Globus pallidus (tissue), 1 donor: ENCODE measurements at regions not wholly inside any gene's neighbourhood (a gene's known extent, or its start where the extent isn't known, plus 50 kb on each side); places are given as distances from the start of the nearest gene placed in this dataset.

Source experiments
- DNase-seq: peaks from one replicate; pipeline ENCODE4 v3.0.0-alpha.2; 2015; ENCODE audit warnings: low spot score

- DNase-seq = no peak
These were observed 246.8 kb upstream of the TOPAZ1 start for GRCh38 chr3:43994657-43995546.

GRCh38 chr3:43995547-43996378 is 245.9 kb upstream of the TOPAZ1 start:
- no peak for DNase-seq

DNA sequence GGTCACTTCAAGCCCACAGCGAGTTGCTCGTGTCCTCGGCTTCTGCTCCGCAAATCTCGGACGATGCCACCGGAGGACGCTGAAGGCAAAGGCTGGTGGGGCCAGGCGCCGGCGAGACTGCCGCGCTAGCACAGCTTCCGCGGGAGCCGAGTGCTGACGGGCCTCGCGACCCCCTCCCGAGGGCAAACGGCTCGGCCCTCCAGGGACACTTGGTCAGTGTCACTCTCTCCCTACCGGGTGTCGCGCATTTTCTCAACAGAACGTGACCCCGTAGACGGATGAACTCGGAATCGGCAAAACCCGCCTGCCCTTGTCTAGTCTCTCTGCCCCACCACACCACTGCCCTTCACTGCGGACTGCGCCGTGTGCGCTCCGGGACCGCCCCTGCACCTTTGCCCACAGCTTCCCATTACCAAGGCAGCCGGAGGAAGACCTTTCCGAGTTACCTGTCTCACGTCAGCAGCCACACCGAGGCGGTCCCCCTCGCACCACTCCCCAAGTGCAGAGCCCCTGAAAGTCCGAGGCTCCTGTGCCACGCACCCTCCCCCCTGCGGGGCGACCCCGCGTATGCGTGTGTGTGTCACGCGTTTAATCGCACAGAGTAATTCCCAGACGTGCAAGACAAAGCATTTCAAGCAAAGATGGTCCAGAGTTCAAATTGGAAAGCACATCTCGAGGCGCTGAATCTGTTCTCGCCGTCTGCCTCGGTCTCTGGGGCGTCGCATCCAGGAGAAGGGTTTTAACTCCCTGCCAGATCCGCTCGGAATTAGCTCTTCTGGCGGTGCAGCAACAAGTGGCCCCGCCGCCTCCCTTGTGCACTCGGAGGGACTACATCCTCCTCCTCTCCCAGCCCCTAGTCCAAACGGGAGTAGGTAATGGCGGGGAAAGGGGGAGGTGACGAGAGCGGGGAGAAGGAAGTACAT is 245.0 kb upstream of the TOPAZ1 start:
- DNase-seq = peak; percentile 64

- no peak for DNase-seq
These were observed 244.4 kb upstream of the TOPAZ1 start for GRCh38 chr3:43997316-43997715.

DNA sequence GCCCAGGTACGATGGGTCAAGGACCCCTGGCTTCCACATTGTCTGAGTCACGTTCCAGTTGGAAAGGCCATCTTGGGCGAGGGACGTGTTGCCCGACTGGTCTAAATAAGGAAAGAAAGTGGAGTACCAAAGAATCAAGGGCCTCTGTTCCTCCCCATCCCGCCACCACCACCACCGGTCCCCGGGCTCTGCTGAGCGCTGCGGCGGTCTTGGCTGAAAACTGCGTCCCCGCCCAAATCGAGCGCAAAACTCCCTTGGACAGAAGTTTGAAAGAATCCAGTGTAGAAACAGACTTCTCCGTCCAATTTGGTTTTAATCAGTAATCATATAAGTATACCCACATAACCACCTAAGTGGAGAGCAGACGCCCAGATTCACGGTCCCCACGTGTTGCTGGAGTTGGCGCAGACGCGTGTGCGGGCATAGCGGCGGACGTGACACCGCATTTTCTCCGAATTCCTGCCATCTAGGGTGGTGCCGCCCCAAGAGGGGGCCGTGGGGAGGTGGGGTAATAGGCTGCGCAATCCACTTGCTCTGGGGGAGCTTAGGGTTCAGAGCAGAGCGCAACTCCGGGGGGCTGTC is 243.8 kb upstream of the TOPAZ1 start:
- DNase-seq = no peak

DNA sequence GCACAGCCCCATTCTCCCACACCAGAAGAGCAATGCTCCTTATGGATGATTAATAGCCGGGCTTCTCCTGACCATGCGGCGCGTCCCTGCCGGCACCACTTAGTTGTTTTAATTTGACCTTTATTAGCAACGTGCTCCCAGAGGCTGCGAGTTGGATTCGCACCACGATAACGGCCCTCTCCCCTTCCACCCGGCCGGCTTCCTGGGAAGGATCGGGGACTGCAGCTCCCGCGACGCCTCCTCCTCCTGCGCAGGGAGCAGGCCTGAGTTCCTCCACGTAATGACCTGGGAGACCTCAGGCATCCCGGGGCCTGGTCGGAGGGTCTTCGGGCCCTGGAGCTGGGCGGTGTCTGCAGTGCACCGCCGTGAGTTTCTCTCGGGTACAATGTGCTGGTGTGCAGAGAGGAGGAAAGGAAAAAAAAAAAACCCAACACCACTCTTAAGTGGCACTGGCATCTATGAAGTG is 243.3 kb upstream of the TOPAZ1 start:
- DNase-seq = no peak

DNA sequence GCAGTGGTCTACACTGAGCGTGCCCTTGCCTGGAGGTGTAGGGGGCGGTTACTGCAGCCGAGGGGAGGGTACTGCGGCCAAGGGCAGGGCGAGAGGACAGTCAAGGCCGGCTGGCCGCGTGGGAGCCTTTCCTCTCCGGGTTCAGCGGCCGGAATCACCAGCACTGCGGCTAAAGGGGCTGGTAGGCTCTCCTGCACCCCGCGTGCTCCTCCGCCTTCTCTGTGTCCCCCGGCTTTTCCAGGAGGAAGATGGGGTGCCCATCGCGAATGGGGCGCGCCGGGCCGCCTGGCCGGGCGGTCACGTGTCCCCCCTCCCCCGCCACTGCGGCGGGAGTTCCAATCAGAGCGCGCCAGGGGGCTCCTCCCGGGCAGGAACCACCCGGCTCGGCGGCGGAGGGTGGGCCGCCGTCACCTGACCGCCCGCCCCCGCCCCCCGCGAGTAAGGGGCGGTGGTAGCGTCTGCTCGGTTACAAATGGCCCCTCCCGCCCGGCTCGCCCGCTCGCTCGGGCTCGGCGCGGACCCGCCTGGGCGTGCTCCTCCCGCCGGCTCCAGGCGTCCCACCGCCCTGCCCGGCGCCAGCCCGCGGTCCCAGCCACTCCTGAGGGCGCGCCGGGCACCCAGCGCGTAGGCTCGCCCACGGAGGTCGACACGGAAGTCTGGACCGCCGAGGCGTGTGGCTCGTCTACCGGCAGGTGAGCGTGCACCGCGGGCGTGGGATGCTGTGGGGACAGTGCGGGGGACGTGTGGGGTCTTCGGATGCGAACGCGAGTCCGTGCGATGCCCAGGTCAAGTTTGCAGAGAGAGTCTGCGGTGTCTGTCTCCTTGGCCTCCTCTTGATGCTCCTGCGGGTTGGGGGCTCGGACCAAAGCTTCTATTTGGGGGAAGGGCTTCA is 242.6 kb upstream of the TOPAZ1 start:
- DNase-seq = peak; percentile 57

GRCh38 chr3:43999728-44000319 is 241.9 kb upstream of the TOPAZ1 start:
- no peak for DNase-seq

GRCh38 chr3:44000586-44000985 is 241.1 kb upstream of the TOPAZ1 start:
- no peak for DNase-seq

DNA sequence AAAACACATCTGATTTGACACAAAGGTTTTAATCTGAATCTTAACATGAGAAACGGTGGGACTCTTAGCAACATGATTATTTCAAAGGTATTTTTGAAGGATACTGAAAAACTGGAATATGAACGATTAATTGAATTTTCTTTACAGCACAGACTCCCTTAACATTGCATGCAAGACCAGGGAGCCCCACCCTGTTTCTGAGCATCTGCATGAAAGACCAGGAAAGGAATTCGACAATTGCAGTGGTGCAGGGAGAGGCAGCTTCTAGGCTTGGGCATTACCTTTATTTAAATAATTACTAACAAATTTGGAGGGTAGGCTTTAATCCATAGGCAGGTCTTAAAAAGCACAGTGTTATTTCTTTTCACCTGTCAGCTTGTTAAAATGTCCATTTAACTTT is 240.6 kb upstream of the TOPAZ1 start:
- no peak for DNase-seq

GRCh38 chr3:44003801-44004200 is 237.9 kb upstream of the TOPAZ1 start:
- DNase-seq = no peak

GRCh38 chr3:44011680-44012079 is 230.0 kb upstream of the TOPAZ1 start:
- no peak for DNase-seq

GRCh38 chr3:44012160-44012899 is 229.4 kb upstream of the TOPAZ1 start:
- DNase-seq = no peak

DNA sequence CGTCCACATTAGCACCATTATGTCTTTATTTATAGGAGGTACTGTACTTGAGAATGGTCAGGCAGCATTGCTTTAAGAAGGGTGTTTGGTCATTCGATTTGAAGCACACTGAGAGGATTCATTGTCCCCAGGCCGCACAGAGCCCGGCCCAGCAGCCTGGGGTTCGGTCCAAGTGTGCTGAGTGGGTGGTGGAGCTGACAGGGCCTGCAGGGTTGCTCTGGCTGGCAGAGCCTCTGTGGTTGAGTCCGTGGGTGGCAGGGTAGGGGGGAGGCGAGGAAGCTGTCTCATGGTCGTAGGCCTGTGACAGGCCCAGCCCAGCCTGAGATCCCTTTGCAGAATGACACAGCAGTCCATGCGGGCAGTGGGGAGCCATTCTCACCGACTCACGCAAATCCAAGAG is 227.7 kb upstream of the TOPAZ1 start:
- DNase-seq = no peak

DNA sequence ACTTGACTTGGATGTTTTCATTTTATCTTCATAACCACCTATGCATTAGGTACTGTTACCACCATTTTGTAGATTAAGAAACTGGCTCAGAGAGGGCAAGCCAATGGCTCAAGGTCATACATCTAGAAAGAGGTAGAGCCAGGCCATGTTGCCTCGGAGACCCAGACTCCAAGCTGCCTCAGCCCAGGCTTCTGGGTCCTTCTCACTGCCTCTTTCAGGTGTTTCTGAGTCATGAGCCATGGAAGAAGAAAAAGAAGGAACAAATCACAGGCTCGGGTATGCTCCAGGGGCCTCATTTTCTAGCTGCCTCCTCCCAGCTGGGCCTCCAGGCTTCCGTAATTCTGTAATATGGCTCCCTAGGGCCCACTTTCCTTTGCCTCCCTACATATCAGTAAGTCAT is 226.5 kb upstream of the TOPAZ1 start:
- no peak for DNase-seq

DNA sequence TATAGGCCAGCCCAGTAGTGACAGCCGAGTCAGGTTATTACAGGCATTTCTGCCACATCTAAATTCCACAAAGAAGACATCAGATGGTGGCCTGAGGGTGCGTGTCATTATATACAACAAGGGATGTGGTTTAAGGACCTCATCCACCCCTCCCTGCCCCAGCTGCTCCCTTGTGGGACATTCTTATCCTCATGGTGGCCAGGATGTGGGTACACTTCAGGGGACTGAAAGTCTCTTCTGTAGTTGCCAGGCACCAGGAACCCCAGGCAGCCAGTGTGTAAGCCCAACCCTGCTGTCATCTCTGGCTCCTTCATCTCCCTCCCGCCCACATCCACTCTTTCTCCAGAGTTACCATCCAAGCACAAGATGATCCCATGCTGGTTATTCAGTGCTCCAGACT is 224.9 kb upstream of the TOPAZ1 start:
- DNase-seq = no peak

GRCh38 chr3:44018926-44019325 is 222.8 kb upstream of the TOPAZ1 start:
- DNase-seq = no peak

DNA sequence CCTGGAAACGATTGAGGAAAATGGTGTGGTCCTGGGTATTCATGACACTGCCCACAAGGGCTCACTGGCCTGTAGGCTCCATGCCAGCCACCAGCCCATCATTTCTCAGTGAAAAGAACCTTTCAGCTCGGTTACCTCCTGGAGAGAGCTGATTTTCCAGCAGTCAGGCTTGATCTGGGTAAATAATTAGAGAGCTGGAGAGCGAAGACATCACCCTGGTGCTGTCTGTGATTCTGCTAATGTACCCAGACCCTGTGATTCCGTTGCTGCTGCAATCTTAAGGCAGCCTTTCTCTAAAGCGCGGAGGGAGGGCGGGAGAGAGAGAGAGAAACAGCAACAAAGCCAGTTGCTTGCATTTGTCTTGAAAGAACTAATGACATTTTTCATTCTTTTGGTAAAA is 221.9 kb upstream of the TOPAZ1 start:
- no peak for DNase-seq

- DNase-seq = no peak
These were observed 221.5 kb upstream of the TOPAZ1 start for GRCh38 chr3:44020143-44020542.
